Activated T-helper 2 cell treated with anti-CD3 and anti-CD28 coated beads, Interferon-gamma antibody, Interleukin-2, Interleukin-4, amounts not matched to agents 10 μg/mL and 5 μg/mL and 100 μg/mL, durations not matched to agents 14 hours and 24 hours and 36 hours (primary cell): ENCODE measurements at regions not wholly inside any gene's neighbourhood (a gene's known extent, or its start where the extent isn't known, plus 50 kb on each side); places are given as distances from the start of the nearest gene placed in this dataset.

ENCODE experiments used
- DNase-seq: peaks from one replicate; pipeline ENCODE4 v3.0.0; 2021; ENCODE audit warnings: low spot score
- H3K27ac Mint-ChIP-seq: one replicate; pipeline ENCODE4 v1.8.0; 2021; ENCODE audit warnings: mixed read lengths
- H3K27me3 Mint-ChIP-seq: one replicate; pipeline ENCODE4 v1.8.0; 2021; ENCODE audit warnings: low read depth, mixed read lengths
- H3K36me3 Mint-ChIP-seq: one replicate; pipeline ENCODE4 v1.8.0; 2021; ENCODE audit warnings: low read depth, mixed read lengths
- H3K4me1 Mint-ChIP-seq: one replicate; pipeline ENCODE4 v1.8.0; 2021; ENCODE audit warnings: low read depth, mixed read lengths
- H3K4me3 Mint-ChIP-seq: one replicate; pipeline ENCODE4 v1.8.0; 2021; ENCODE audit warnings: low read depth, mild to moderate bottlenecking, moderate library complexity, mixed read lengths
- H3K9me3 Mint-ChIP-seq: one replicate; pipeline ENCODE4 v1.8.0; 2021; ENCODE audit warnings: mixed read lengths
- intact Hi-C: fragments of 100-400 bp; cut with micrococcal nuclease; formaldehyde crosslinking; loops from one replicate; pipeline ENCODE4 v1.15.1; 2023

DNA sequence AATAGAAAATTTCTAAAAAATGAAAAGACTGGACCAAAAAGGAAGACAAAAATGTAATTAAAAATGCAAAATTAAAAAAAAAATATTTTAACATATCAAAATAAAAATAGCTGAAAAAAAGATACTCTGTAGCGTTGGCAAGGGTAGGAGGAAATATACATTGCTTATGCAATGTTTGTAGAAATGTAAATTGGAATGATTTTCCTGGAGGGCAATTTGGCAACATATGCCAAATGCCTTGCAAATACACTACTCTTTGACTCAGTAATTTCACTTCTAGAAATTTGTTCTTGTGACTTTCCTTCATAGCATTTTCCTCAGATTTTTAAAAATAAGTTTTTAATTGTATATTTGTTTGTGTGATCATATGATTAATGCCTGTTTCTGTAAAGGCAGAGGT, 296.6 kb downstream of the ZNF621 start:
- DNase-seq = no peak
- no peaks in the 10 kb centered on the region for H3K36me3 Mint-ChIP-seq
- intact Hi-C loops = no loop called here
- no peaks in the 10 kb centered on the region for H3K9me3 Mint-ChIP-seq
- H3K27me3 Mint-ChIP-seq = peaks cover 2% of the 10 kb centered on the region
- no peak overlapping the region for H3K27ac Mint-ChIP-seq
- no peaks in the 10 kb centered on the region for H3K4me1 Mint-ChIP-seq
- no peak overlapping the region for H3K4me3 Mint-ChIP-seq

DNA sequence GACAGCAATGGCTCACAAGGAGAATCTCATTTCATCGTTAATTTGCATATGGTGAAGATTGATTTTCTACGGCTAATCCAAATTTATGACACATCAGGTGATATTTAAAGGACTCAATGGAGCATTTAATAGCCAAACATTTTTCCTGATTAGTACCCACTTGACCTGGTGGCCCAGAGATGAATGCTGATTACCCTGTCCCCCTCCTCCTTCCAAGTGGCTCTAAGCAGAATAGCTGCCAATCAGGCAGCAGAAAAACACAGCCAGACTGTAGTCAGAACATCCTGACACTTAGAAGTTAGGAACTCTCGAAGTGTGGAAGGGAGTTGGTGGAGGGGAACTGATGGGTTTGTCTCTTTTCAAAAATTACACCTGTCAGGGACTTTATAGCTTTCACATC, 302.5 kb downstream of the ZNF621 start:
- intact Hi-C loops = no loop called here
- Mint-ChIP-seq H3K4me1 (no peaks in the 10 kb centered on the region), H3K9me3 (no peaks in the 10 kb centered on the region), H3K36me3 (no peaks in the 10 kb centered on the region), H3K27ac (no peak overlapping the region), H3K4me3 (no peak overlapping the region), H3K27me3 (peaks cover 2% of the 10 kb centered on the region)
- no peak for DNase-seq

DNA sequence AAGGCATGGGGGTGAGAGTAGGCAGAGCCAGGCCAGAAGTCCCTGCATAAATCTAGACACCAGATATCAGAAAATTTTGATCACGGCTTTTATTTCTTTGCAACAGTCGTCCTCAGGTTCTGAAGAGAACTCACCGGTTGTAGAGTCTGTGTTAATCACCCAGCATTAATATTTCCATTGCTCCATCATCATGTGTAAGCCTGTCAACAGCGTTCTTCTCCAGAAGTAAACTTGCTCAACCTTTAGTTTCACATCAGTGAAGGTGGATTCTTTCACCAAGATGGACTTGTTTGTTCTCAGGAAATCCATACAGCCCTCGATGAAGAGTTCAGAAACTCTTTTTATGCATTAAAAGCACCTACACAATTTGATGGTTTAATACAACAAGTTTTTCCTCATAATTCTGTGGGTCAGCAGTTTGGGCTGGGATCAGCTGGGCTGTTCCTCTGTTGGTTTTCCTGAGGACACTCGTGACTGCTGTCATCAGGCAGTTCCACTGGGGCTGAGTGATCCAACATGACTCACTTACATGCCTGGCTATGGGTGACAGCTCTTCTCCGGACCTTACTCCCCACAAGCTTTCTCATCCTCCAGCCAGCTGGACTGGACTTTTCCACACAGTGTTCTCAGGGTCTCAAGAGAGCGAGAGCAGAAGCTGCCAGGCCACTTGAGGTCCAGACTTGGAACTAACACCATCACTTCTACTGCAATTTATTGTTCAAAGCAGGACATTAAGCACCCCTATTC, 303.4 kb downstream of the ZNF621 start:
- intact Hi-C loops = no loop called here
- no peaks in the 10 kb centered on the region for H3K4me1 Mint-ChIP-seq
- DNase-seq = no peak
- no peak overlapping the region for H3K27ac Mint-ChIP-seq
- H3K4me3 Mint-ChIP-seq = no peak overlapping the region
- H3K9me3 Mint-ChIP-seq = no peaks in the 10 kb centered on the region
- H3K36me3 Mint-ChIP-seq = no peaks in the 10 kb centered on the region
- peaks cover 2% of the 10 kb centered on the region for H3K27me3 Mint-ChIP-seq

DNA sequence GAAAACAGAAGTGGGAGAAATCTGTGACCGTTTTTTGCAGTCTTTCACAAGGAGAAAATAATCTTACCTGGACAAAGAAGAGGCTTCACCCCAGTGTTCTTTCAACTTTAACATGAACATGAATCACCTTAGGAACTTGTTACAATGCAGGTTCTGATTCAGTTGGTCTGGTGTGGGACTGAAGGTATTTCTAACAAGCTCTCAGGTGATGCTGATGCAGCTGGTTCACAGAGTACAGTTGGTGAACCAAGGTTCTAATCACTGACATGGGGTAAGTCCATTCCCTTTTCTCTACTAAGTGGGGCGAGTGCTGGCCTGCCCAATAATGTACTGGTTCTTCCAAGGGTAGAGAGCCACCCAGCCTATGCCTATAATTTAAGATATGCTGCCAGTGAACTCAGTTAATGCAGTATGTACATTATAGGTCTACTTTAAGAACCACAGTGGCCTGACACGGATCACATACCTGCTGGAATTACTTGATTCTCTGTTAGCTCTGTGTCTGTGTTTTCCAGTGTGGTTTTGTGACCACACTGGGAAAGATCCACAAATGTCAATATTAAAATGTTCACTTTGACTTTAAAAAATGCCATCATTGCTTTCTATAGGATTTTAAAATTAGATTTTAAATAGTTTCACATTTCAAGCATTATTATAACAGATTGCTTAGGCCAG, 304.1 kb downstream of the ZNF621 start:
- no peak for DNase-seq
- Mint-ChIP-seq H3K27me3 (peaks cover 2% of the 10 kb centered on the region), H3K36me3 (no peaks in the 10 kb centered on the region), H3K4me1 (no peaks in the 10 kb centered on the region), H3K4me3 (no peak overlapping the region), H3K9me3 (no peaks in the 10 kb centered on the region), H3K27ac (no peak overlapping the region)
- intact Hi-C loops = no loop called here

DNA sequence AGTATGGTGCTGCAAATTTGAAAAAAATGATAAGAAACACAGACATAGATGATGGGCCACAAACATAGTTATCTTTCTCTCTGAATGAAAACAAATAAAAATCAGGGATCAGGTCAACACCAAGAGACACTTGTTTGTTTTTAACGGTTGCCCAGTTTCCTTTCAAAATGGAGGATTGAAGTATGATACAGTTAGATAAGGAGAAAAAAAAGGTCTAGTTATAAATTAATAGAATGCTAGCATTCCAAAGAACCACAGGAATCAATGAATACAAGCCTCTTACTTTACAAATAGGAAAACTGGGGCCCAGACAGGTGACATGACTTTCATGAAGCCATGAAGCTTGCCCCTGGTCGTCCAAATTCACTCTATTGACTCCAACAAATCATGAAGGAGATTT, 305.1 kb downstream of the ZNF621 start:
- Mint-ChIP-seq H3K9me3 (no peaks in the 10 kb centered on the region), H3K27ac (no peak overlapping the region), H3K4me3 (no peak overlapping the region), H3K36me3 (no peaks in the 10 kb centered on the region), H3K4me1 (no peaks in the 10 kb centered on the region), H3K27me3 (peaks cover 2% of the 10 kb centered on the region)
- no peak for DNase-seq
- intact Hi-C loops = no loop called here

DNA sequence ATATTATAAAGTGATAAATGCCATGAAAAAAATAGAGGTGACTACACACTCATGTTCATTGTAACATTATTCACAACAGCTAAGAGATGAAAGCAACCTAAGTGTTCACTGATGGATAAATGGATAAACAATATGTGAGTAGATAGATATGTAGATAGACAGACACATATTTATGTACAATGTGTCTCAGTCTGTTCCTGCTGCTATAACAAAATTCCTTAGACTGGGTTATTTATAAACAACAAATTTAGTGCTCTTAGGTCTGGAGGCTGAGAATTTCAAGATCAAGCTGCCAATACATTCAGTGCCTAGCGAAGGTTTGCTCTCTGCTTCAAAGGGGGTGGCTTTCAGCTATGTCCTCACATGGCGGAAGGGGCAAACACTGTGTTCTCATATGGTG, 312.5 kb downstream of the ZNF621 start:
- intact Hi-C loops = no loop called here
- no peak overlapping the region for H3K27ac Mint-ChIP-seq
- no peaks in the 10 kb centered on the region for H3K9me3 Mint-ChIP-seq
- H3K27me3 Mint-ChIP-seq = peaks cover 2% of the 10 kb centered on the region
- no peak for DNase-seq
- no peak overlapping the region for H3K4me3 Mint-ChIP-seq
- no peaks in the 10 kb centered on the region for H3K4me1 Mint-ChIP-seq
- no peaks in the 10 kb centered on the region for H3K36me3 Mint-ChIP-seq

DNA sequence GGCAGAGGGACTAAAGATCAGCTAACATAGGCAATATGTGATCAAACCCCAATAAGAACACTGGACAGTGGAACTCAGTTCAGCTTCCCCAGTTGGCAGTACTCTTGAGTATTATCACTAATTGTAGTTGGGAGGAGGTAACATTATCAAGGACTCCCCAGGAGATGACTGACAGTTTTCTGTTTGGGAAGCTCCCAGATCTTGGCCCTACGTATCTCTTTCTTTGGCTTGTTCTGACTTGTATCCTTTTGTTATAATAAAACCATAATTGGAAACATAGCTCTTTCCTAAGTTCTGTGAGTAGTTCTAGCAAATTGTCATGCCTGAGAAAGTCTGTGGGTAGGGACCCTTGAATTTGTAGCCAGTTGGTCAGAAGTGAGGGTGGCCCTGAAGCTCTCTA, 316.4 kb downstream of the ZNF621 start:
- Mint-ChIP-seq H3K4me3 (no peak overlapping the region), H3K4me1 (no peaks in the 10 kb centered on the region), H3K27ac (no peak overlapping the region), H3K27me3 (peaks cover 2% of the 10 kb centered on the region), H3K36me3 (no peaks in the 10 kb centered on the region), H3K9me3 (no peaks in the 10 kb centered on the region)
- intact Hi-C loops = no loop called here
- DNase-seq = no peak

DNA sequence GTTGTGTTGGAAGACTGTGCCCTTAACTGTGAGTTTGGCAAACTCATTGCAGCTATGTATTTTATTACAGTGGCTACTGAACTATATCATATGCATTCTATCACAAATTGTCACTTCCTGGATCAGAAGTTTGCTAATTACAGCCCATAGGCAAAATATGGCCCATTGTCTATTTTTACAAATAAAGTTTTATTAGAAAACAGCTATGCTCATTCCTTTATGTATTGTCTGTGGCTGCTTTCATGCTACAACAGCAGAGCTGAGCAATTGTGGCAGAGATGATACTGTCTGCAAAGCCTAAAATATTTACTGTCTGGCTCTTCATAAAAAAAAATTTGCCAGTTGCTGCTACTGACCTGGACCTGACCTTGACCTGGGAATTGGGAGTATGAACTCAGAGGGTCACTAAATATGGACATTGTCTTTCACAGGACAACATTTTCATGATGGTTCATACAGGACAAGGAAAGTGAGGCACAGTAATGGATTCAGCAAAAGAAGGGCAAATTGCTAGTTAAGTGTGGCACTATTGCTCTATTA, 316.9 kb downstream of the ZNF621 start:
- intact Hi-C loops = no loop called here
- Mint-ChIP-seq H3K4me1 (no peaks in the 10 kb centered on the region), H3K27ac (no peak overlapping the region), H3K27me3 (no peaks in the 10 kb centered on the region), H3K36me3 (no peaks in the 10 kb centered on the region), H3K4me3 (no peak overlapping the region), H3K9me3 (no peaks in the 10 kb centered on the region)
- no peak for DNase-seq

DNA sequence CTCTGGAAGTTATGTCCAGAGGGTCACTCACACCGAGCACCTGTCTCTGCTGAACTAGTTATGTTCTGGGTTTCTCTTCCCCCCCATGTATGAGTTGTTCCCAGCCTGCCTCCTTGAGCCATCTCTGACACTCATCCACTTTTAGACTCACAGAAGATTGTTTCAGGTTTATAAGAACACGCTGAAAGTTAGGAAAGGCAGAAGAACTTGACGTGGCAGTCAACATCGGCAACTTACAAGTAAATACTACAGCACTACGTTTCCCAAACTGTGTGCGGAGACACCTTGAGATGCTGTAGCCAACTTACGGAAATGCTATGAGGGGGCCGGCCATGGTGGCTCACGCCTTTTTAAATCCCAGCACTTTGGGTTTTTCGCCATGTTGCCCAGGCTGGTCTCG, 318.0 kb downstream of the ZNF621 start:
- no peak overlapping the region for H3K4me3 Mint-ChIP-seq
- DNase-seq = no peak
- H3K36me3 Mint-ChIP-seq = no peaks in the 10 kb centered on the region
- no peaks in the 10 kb centered on the region for H3K9me3 Mint-ChIP-seq
- intact Hi-C loops = no loop called here
- no peak overlapping the region for H3K27ac Mint-ChIP-seq
- no peaks in the 10 kb centered on the region for H3K4me1 Mint-ChIP-seq
- H3K27me3 Mint-ChIP-seq = no peaks in the 10 kb centered on the region

DNA sequence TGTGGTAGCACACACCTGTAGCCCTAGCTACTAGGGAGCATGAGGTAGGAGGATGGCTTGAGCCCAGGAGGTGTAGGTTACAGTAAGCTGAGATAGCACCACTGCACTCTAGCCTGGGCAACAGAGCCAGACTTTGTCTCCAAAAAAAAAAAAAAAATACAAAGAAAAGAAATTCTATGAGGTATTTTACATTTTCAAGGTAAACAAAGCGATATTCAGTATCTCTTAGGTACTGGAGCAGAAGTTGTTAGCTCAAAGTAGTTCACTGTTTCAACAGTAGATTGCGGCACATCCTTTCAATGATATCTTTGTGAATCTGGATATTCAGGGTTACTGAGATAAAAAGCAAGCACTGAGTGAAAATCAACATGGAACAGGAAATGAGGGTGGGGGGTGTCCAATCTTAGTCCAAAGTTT, 318.5 kb downstream of the ZNF621 start:
- Mint-ChIP-seq H3K36me3 (no peaks in the 10 kb centered on the region), H3K4me3 (no peak overlapping the region), H3K4me1 (no peaks in the 10 kb centered on the region), H3K27me3 (no peaks in the 10 kb centered on the region), H3K9me3 (no peaks in the 10 kb centered on the region), H3K27ac (no peak overlapping the region)
- no peak for DNase-seq
- intact Hi-C loops = no loop called here

DNA sequence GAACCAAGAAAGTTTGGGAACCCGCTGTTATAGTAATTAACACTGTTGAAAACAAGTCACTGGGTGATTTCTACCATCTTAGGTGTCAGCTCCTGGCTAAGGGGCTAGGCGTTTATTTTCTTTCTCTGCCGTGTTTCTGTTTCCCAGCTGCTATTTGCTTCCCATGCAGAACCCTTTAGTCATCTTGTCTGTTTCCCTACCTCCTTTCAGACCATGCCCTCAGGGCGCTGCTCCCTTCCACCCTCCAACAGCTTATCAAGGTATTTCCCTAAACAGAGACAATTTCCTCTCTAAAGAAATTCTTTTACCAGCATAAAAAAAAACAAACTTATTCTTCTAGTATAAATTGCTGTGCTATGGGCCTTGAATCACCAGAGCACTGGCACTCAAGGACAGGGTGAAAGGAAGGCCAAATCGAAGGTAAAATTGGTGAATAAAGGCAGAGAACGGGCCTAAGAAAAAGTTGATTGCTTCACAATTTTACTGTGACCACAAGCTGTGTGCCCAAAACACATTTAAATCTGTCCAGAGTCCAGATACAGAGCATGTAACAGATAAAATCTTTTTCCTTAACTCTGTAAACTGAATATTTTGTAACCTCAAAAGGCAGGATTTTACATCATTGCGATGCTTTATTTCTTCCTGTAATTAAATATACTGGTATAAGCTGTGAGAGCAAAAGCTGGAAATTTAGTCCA, 319.2 kb downstream of the ZNF621 start:
- H3K4me1 Mint-ChIP-seq = no peaks in the 10 kb centered on the region
- no peaks in the 10 kb centered on the region for H3K27me3 Mint-ChIP-seq
- DNase-seq = no peak
- H3K36me3 Mint-ChIP-seq = no peaks in the 10 kb centered on the region
- intact Hi-C loops = no loop called here
- H3K4me3 Mint-ChIP-seq = no peak overlapping the region
- H3K9me3 Mint-ChIP-seq = no peaks in the 10 kb centered on the region
- H3K27ac Mint-ChIP-seq = no peak overlapping the region

DNA sequence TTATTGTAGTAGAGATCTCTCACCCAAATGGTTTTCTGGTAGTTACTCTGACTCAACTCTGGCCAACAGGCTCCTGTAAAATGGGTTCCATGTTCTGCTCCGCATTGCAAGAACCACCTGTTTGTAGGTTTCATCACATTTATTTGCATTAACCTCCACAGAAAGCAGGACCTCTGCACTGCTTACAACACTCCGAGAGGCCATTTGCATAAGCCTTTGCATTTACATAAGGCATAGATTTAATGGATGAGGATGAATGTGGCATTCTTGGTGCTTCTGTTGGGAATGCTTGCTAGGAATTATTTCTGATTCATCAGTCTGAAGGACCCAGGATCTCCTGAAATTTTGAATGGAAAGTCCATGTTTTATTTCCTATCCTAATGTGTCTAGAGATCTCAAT, 320.1 kb downstream of the ZNF621 start:
- intact Hi-C loops = no loop called here
- H3K27me3 Mint-ChIP-seq = no peaks in the 10 kb centered on the region
- DNase-seq = no peak
- H3K4me3 Mint-ChIP-seq = no peak overlapping the region
- H3K36me3 Mint-ChIP-seq = no peaks in the 10 kb centered on the region
- no peak overlapping the region for H3K27ac Mint-ChIP-seq
- no peaks in the 10 kb centered on the region for H3K4me1 Mint-ChIP-seq
- no peaks in the 10 kb centered on the region for H3K9me3 Mint-ChIP-seq

DNA sequence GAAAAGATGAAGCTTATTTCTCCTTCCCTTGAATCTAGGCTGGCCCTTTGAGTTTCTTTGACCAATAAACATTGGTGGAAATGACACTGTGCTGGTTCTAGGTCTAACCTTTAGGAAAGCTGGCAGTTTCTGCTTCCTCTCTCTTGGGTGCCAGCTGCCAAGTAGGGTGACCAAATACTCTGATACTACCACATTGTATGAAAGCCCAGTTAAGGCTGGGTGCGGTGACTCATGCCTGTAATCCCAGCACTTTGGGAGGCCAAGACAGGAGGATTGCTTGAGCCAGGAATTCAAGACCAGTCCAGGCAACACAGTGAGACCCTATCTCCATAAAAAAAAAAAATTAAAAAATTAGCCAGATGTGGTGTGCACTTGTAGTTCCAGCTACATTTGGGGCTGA, 320.7 kb downstream of the ZNF621 start:
- Mint-ChIP-seq H3K27ac (no peak overlapping the region), H3K4me3 (no peak overlapping the region), H3K9me3 (no peaks in the 10 kb centered on the region), H3K36me3 (no peaks in the 10 kb centered on the region), H3K4me1 (no peaks in the 10 kb centered on the region), H3K27me3 (no peaks in the 10 kb centered on the region)
- no peak for DNase-seq
- intact Hi-C loops = no loop called here
